HG02623 (cell line): ENCODE measurements at regions not wholly inside any gene's neighbourhood (a gene's known extent, or its start where the extent isn't known, plus 50 kb on each side); places are given as distances from the start of the nearest gene placed in this dataset.
"Not testable (repeated sequence)": the region's sequence is repeated elsewhere in the genome, so short reads cannot be mapped to it uniquely, and the experiment has no call there.

ENCODE experiments used
- ATAC-seq: cut with Tn5 transposase; IDR thresholded peaks from one replicate; pipeline ENCODE4 v1.9.1; 2021; ENCODE audit warnings: moderate library complexity; ENCODE audit not compliant: unreplicated experiment

DNA sequence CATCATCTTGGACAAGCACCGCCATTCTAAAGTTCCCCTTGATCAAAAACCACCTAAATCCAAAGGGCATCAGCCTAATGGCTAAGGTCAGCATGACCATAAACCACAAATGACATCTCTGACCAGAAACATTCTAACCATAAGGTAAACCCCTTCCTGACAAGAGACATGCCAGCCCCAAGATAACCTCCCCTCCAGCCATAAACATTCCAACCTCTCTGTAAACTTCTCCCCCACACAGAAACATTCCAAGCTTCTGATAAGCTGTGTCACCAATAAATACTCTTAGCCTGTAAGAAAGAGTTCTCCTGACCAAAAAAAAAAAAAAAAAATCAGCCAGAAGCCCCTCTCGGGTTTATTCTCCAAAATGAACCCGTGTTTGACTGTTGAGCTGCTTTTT is 268.2 kb downstream of the RNF152 start:
- not testable (repeated sequence) for ATAC-seq

DNA sequence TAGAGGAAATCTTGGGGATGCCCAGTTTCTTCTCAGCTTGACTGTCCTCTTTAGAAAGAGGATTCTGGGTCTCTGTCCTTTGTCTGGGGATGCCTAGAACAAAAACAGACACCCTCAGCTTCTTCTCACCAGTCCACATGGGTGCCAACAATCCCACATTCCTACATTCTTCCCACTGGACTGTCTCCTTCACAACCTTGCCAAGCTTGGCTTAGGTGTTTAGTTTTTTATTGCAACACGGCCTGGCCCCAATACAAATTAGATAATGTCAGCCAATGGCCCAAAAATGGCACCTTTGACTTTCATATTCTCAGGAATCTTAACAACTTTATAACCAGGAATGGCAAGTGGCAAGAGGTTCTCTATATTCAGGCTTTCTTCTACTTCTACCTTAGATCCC is 273.0 kb downstream of the RNF152 start:
- ATAC-seq = no peak

DNA sequence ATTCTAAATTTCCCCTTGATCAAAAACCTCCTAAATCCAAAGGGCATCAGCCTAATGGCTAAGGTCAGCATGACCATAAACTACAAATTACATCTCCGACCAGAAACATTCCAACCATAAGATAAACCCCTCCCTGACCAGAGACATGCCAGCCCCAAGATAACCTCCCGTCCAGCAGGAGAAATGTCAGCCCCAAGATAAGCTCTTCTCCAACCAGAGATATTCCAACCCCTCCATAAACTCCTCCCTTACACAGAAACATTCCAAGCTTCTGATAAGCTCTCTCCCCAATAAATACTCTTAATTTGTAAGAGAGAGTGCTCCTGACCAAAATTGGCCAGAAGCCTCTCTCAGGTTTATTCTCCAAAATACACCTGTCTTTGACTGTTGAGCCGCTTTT is 274.0 kb downstream of the RNF152 start:
- ATAC-seq = no peak

DNA sequence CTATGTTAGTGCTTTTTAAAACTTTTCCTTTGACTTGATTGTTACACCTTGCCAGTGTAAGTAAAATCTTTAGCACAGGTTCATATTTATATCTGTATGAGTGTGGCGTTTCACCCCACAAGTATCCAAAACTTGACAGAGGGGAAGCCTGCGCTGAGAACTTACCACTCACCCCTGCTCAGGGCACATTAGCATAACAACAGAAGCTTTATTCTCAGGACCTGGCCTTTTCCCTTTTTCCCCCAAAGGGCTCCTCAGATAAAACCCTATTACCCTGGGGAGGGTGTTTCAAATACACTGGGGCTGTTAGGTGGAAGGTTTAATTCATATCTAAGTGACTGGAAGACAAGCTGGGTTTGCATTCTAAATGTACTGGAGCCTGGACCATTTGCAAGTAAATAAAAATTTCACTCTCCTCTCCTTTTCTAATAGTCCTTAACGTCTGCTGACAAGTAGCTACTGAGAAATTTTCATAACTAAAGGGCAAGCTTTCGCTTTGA is 276.6 kb downstream of the RNF152 start:
- ATAC-seq = no peak

DNA sequence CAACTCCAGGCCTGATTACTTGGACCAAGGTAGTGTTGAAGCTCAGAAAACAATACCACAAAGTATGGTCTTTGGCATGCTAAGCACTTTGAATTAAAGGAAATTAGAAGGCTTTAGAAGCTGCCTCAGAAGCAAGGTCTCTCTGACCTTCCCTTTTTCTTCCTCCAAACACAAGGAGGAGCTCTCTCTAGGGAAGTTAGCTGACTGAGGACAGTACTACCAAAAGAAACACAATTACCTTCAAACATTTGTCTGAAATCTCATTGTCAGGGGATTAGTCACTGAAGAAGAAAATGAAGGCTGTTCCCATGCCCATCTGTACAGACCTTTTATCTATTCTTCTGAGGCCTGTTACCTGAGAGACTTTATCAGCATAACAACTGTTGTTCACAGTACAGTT is 279.3 kb downstream of the CDH20 start:
- no peak for ATAC-seq

DNA sequence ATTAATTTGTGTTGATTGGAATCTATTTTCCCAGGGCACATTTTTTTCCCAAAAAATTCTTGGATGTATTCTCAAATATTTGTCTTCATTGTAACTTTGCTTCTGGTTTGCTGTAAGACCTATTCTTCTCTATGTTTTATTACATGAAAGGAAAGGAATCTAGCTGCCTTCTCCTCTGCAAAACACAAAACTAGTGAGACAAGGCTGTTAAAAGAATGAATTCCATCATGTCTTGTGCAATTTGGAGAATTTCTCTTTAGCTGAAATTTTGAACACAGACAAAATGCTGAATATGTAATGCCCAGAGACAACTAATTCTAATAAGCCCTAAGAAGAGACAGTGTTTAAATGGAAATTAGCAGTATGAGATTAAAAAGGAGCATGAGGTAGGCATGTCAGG is 275.9 kb downstream of the CDH20 start:
- no peak for ATAC-seq

DNA sequence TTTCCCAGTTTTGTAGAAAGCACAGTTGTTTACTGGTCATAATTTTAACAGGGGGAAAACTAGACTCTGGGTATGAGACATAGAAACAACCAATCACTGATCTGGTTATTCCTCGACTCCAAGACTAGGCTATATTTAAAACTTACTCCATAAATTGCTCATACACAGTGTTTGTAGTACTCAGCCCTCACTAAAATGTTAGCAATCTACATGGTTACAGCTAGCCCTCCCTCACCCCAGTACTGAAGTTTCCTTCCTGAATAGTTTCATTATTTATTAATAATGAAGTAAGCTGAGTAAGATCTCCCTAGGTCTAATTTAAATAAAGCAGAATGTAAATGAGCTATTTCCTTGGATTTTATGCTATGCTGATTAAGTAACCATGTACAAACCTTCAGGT is 275.1 kb downstream of the CDH20 start:
- ATAC-seq = no peak

DNA sequence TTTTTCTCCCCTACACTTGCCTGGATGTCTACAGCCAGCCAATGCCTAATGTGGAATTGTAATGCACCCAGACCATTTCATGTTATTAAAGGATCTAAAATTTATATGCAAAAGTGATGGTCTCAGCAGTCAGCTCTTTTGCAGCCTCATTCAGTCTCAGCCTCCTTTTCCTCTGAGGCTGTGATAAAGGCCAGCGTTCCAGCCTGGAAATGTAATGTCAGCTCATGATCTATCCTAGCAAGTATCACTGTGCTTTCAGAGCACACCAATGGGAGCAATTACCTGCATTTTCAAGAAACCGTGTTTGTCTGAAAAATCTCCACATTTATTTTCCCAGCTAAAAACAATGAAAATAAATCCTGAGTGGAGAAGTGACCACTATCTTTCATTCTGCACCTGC is 274.6 kb downstream of the CDH20 start:
- no peak for ATAC-seq

DNA sequence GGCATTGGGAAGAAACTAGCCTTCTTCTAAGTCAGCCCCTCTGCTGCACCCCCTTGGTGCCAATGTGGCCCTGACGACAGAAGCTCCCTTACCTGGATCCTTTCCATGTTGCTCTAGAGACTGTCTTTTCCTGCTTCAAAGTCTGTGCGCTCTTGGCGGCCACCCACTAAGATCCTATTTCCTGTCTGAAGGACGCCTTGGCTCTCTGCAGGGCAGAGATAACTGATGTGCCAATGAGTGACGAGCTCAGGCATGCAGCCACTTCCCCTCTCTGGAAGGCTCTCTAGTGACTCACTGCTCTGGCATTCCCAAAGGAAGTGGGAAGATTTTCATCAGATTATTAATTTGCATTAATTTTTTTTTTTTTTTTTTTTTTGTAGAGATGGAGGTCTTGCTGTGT is 273.5 kb downstream of the CDH20 start:
- no peak for ATAC-seq

DNA sequence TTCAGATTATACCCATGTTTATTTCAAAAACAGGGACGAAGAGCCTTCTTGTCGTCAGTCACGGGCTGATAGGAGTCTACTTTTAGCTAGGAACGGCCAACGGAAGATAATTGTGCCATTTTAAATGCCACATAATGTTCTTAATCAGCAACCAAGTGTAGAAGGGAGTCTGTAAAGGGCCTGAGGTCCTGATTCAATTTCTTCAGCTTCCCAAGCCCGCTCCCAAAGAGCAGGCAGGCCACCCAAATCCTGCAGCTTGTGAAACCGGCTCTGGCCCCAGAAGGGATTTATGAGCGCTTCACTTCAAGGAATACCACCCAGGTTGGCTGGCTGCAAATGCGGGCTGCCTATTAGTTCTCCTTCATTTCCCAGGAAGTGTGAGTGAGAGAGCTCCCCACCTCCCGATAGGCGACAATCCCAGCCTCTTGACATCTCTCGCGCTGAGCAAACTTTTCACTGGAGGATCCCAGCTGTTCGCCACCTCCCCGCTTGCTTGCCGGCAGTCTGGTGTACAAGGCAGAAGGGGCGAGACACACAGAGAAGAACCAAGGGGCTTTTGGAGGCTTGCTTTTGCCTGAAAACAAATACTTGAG is 272.9 kb downstream of the CDH20 start:
- ATAC-seq = no peak

DNA sequence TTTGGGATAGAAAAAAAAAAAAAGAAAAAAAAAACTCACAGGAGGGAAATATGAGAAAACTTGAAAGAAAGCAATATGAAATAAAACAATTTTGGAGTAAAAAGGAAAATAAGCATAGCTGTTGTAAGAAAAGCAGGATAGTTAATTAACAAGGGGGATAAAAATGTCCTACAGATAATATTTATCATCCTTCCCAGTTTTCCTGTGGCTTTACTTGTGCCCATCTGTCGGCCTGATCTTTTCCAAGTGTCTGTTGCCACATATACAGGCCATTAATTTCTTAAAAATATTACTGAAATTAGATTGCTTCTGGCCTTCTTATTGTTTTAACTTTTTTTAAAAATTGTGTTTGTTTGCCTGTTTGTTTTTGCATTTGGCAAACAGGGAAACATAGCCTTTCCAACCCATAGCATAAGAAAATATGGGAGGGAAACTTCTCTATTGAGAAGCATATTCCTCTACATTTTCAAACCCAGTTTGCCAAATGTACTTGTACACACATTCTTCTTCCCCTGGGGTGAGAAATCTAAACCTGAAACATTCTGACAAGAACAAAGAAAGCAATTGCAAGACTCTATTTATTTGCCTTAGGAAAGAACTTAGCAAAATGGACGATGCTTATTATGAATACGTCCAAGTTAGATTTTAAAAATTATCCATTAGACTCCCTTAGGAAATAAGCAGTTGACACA is 272.3 kb downstream of the CDH20 start:
- no peak for ATAC-seq
